Mesenchymal stem cell (in vitro differentiated cells and primary cell): ENCODE measurements at regions not wholly inside any gene's neighbourhood (a gene's known extent, or its start where the extent isn't known, plus 50 kb on each side); places are given as distances from the start of the nearest gene placed in this dataset.

ENCODE experiments used
- DNase-seq: peaks from one replicate; pipeline ENCODE4 v3.0.0-alpha.2; 2013
- H2AFZ ChIP-seq: one replicate; pipeline ENCODE4 v1.6.1; 2013; ENCODE audit warnings: low read depth, mild to moderate bottlenecking, control low read depth, inconsistent platforms, low read length, moderate library complexity
- H2AK5ac ChIP-seq: 2 replicates; pipeline ENCODE4 v1.6.1; 2013; ENCODE audit warnings: low read length, moderate library complexity, mild to moderate bottlenecking, inconsistent platforms; ENCODE audit not compliant: severe bottlenecking
- H2BK120ac ChIP-seq: one replicate; pipeline ENCODE4 v1.6.1; 2013; ENCODE audit warnings: low read depth, mild to moderate bottlenecking, inconsistent platforms, low read length, moderate library complexity
- H2BK12ac ChIP-seq, 2 experiments: one replicate each; pipeline ENCODE4 v1.6.1; 2013; ENCODE audit warnings: inconsistent platforms in 2 of 2, low read length in 2 of 2, mild to moderate bottlenecking in 2 of 2, moderate library complexity in 2 of 2, control low read depth in 1 of 2
- H2BK15ac ChIP-seq: one replicate; pipeline ENCODE4 v1.6.1; 2013; ENCODE audit warnings: mild to moderate bottlenecking, low read depth, inconsistent platforms; ENCODE audit not compliant: poor library complexity, severe bottlenecking
- H2BK5ac ChIP-seq: 2 replicates; pipeline ENCODE4 v1.6.1; 2013; ENCODE audit warnings: low read depth, mild to moderate bottlenecking, low read length, control low read depth, inconsistent platforms; ENCODE audit not compliant: poor library complexity, severe bottlenecking
- H3K14ac ChIP-seq, 2 experiments: one replicate each; pipeline ENCODE4 v1.6.1; 2013; ENCODE audit warnings: inconsistent platforms in 2 of 2, low read length in 2 of 2, control low read depth in 1 of 2, mild to moderate bottlenecking in 1 of 2, moderate library complexity in 1 of 2
- H3K18ac ChIP-seq, 2 experiments: one replicate each; pipeline ENCODE4 v1.6.1; 2013; ENCODE audit warnings: inconsistent platforms in 2 of 2, low read length in 2 of 2, control low read depth in 1 of 2, low read depth in 1 of 2, mild to moderate bottlenecking in 1 of 2
- H3K23ac ChIP-seq, 2 experiments: one replicate each; pipeline ENCODE4 v1.6.1; 2013; ENCODE audit warnings: inconsistent platforms in 2 of 2, low read length in 2 of 2, mild to moderate bottlenecking in 2 of 2, moderate library complexity in 2 of 2, control low read depth in 1 of 2
- H3K27ac ChIP-seq: 2 replicates; pipeline ENCODE4 v1.5.1; 2013; ENCODE audit warnings: mild to moderate bottlenecking, moderate library complexity, low read length, control low read depth, inconsistent platforms; ENCODE audit not compliant: poor library complexity, severe bottlenecking
- H3K27me3 ChIP-seq, 2 experiments: 2 replicates each; pipeline versions ENCODE4 v1.6.1 to v1.7.0; 2013; ENCODE audit warnings: low read length in 2 of 2, mild to moderate bottlenecking in 2 of 2, moderate library complexity in 2 of 2, control low read depth in 1 of 2, inconsistent platforms in 1 of 2; ENCODE audit not compliant: control insufficient read depth in 1 of 2, insufficient read depth in 1 of 2
- H3K36me3 ChIP-seq, 2 experiments: 2 replicates each; pipeline versions ENCODE4 v1.6.1 to v1.7.0; 2013; ENCODE audit warnings: low read length in 2 of 2, control low read depth in 1 of 2, inconsistent platforms in 1 of 2, low read depth in 1 of 2, mild to moderate bottlenecking in 1 of 2; ENCODE audit not compliant: insufficient read depth in 2 of 2, control insufficient read depth in 1 of 2
- H3K4ac ChIP-seq, 2 experiments: one replicate each; pipeline ENCODE4 v1.6.1; 2013; ENCODE audit warnings: inconsistent platforms in 2 of 2, low read length in 2 of 2, mild to moderate bottlenecking in 2 of 2, moderate library complexity in 2 of 2, control low read depth in 1 of 2, low read depth in 1 of 2
- H3K4me1 ChIP-seq: 2 replicates; pipeline ENCODE4 v1.6.1; 2013; ENCODE audit warnings: low read depth, low read length, control low read depth; ENCODE audit not compliant: control insufficient read depth, insufficient read depth
- H3K4me2 ChIP-seq: 2 replicates; pipeline ENCODE4 v1.6.1; 2013; ENCODE audit warnings: low read length, mild to moderate bottlenecking, inconsistent platforms; ENCODE audit not compliant: poor library complexity, severe bottlenecking
- H3K4me3 ChIP-seq, 2 experiments: 2 replicates each; pipeline versions ENCODE4 v1.5.1 to v1.7.0; 2013; ENCODE audit warnings: low read length in 2 of 2, mild to moderate bottlenecking in 2 of 2, control low read depth in 1 of 2, low read depth in 1 of 2; ENCODE audit not compliant: insufficient read depth in 1 of 2
- H3K79me1 ChIP-seq: replicated peaks from 2 replicates; pipeline ENCODE4 v1.6.1; 2013; ENCODE audit warnings: mild to moderate bottlenecking, control low read depth, low read length, inconsistent platforms; ENCODE audit not compliant: poor library complexity, severe bottlenecking
- H3K9ac ChIP-seq: 2 replicates; pipeline ENCODE4 v1.7.0; 2013; ENCODE audit warnings: mild to moderate bottlenecking, low read length, moderate library complexity
- H3K9me3 ChIP-seq: 2 replicates; pipeline ENCODE4 v1.7.0; 2013; ENCODE audit warnings: mild to moderate bottlenecking, low read length; ENCODE audit not compliant: control insufficient read depth
- H4K8ac ChIP-seq: one replicate; pipeline ENCODE4 v1.6.1; 2013; ENCODE audit warnings: inconsistent platforms, mild to moderate bottlenecking, low read length, moderate library complexity
- H4K91ac ChIP-seq: one replicate; pipeline ENCODE4 v1.6.1; 2013; ENCODE audit warnings: mild to moderate bottlenecking, low read length, inconsistent platforms
- WGBS: methylation state at CpG from one replicate; pipeline ENCODE4 v1.1.7; 2013; ENCODE audit warnings: mixed read lengths; 5-methylcytosine and 5-hydroxymethylcytosine counted together

GRCh38 chr9:109561137-109561536 lies 63.0 kb upstream of the PTPN3 start:
- Histone ChIP-seq H3K79me1 (no peaks in the 10 kb centered on the region), H2BK12ac (no peak overlapping the region), H3K27me3 (peaks cover 21 to 69% of the 10 kb centered on the region in 2 experiments), H4K91ac (no peak overlapping the region), H3K4me2 (no peak overlapping the region), H3K4ac (no peak overlapping the region), H2AK5ac (no peak overlapping the region), H3K4me1 (no peaks in the 10 kb centered on the region), H3K14ac (no peak overlapping the region), H3K4me3 (no peak overlapping the region), H3K36me3 (no peaks in the 10 kb centered on the region), H3K27ac (no peak overlapping the region), H2BK15ac (no peak overlapping the region), H2BK5ac (no peak overlapping the region), H3K9ac (no peak overlapping the region), H3K9me3 (no peaks in the 10 kb centered on the region), H2AFZ (no peak overlapping the region), H4K8ac (no peak overlapping the region), H3K18ac (no peak overlapping the region), H2BK120ac (no peak overlapping the region), H3K23ac (no peak overlapping the region)
- 66% methylated on average over 3 of the region's 4 CpGs for WGBS
- no peak for DNase-seq

DNA sequence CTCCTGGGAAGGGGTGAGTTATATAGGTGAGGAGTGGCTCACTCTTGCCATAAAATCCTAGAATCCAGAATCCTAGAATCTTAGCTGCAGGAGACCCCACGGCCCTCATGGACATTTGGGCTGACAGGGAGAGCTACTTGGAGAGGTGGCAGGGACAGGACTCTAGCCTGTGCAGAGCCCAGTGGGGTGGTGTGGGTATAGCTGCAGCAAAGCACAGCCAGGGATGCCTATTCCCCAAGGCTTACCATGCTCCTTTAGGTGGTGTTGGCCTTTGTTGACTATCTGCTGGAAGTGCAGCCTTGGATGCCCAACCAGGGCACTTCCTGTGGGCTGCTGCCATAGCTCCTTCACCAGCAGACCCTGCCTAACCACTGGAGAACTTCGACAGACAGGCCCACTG lies 70.0 kb upstream of the PTPN3 start:
- no peak overlapping the region for H3K4ac ChIP-seq
- 73% methylated on average over 2 of the region's 2 CpGs for WGBS
- no peak overlapping the region for H2AK5ac ChIP-seq
- no peak overlapping the region for H4K8ac ChIP-seq
- H3K27ac ChIP-seq: no peak overlapping the region
- H3K18ac ChIP-seq: no peak overlapping the region
- no peaks in the 10 kb centered on the region for H3K9me3 ChIP-seq
- no peak overlapping the region for H2BK120ac ChIP-seq
- no peak overlapping the region for H3K9ac ChIP-seq
- H3K14ac ChIP-seq: no peak overlapping the region
- H3K36me3 ChIP-seq: no peaks in the 10 kb centered on the region
- no peak overlapping the region for H2AFZ ChIP-seq
- H2BK15ac ChIP-seq: no peak overlapping the region
- H4K91ac ChIP-seq: no peak overlapping the region
- peaks cover 15 to 36% of the 10 kb centered on the region in 2 experiments for H3K27me3 ChIP-seq
- H3K4me3 ChIP-seq: no peak overlapping the region
- no peak for DNase-seq
- H3K79me1 ChIP-seq: no peaks in the 10 kb centered on the region
- H2BK5ac ChIP-seq: no peak overlapping the region
- no peak overlapping the region for H2BK12ac ChIP-seq
- peaks cover 1% of the 10 kb centered on the region for H3K4me1 ChIP-seq
- no peak overlapping the region for H3K4me2 ChIP-seq
- H3K23ac ChIP-seq: no peak overlapping the region

GRCh38 chr9:109568568-109569210 lies 70.6 kb upstream of the PTPN3 start:
- no peak overlapping the region for H3K9ac ChIP-seq
- H3K18ac ChIP-seq: no peak overlapping the region
- no peak overlapping the region for H2BK12ac ChIP-seq
- DNase-seq: no peak
- H3K14ac ChIP-seq: no peak overlapping the region
- peaks cover 1% of the 10 kb centered on the region for H3K4me1 ChIP-seq
- no peaks in the 10 kb centered on the region for H3K36me3 ChIP-seq
- H3K4ac ChIP-seq: no peak overlapping the region
- no peaks in the 10 kb centered on the region for H3K9me3 ChIP-seq
- no peaks in the 10 kb centered on the region for H3K79me1 ChIP-seq
- no peak overlapping the region for H3K4me3 ChIP-seq
- H4K8ac ChIP-seq: no peak overlapping the region
- no peak overlapping the region for H4K91ac ChIP-seq
- no peak overlapping the region for H2BK5ac ChIP-seq
- H2BK15ac ChIP-seq: no peak overlapping the region
- H2AK5ac ChIP-seq: no peak overlapping the region
- no peak overlapping the region for H3K4me2 ChIP-seq
- peaks cover 15 to 36% of the 10 kb centered on the region in 2 experiments for H3K27me3 ChIP-seq
- H3K23ac ChIP-seq: no peak overlapping the region
- H3K27ac ChIP-seq: no peak overlapping the region
- WGBS: 91% methylated on average over 2 of the region's 2 CpGs
- H2AFZ ChIP-seq: no peak overlapping the region
- H2BK120ac ChIP-seq: no peak overlapping the region

GRCh38 chr9:109574061-109574882 lies 76.2 kb upstream of the PTPN3 start:
- H4K8ac ChIP-seq: no peak overlapping the region

More at GRCh38 chr9:109574061-109574882, 76.2 kb upstream of the PTPN3 start:
- WGBS: no CpG with 5 or more reads among the region's 2 CpGs
- Histone ChIP-seq H3K27ac (no peak overlapping the region), H2BK120ac (no peak overlapping the region), H3K4me1 (no peaks in the 10 kb centered on the region), H3K4me2 (no peak overlapping the region), H3K23ac (no peak overlapping the region), H3K9ac (no peak overlapping the region), H3K4ac (no peak overlapping the region), H2AFZ (no peak overlapping the region), H2BK5ac (no peak overlapping the region), H2BK12ac (no peak overlapping the region), H3K14ac (no peak overlapping the region), H4K91ac (no peak overlapping the region), H3K36me3 (no peaks in the 10 kb centered on the region), H3K18ac (no peak overlapping the region), H3K9me3 (no peaks in the 10 kb centered on the region), H3K27me3 (no peaks in the 10 kb centered on the region), H2BK15ac (no peak overlapping the region), H2AK5ac (no peak overlapping the region), H3K4me3 (no peak overlapping the region), H3K79me1 (no peaks in the 10 kb centered on the region)
- DNase-seq: peak; percentile 75
